GM18507 (cell line): ENCODE measurements at regions not wholly inside any gene's neighbourhood (a gene's known extent, or its start where the extent isn't known, plus 50 kb on each side); places are given as distances from the start of the nearest gene placed in this dataset.
"Not testable (repeated sequence)": the region's sequence is repeated elsewhere in the genome, so short reads cannot be mapped to it uniquely, and the experiment has no call there.

Experiments used
- DNase-seq: peaks from one replicate; pipeline ENCODE4 v3.0.0; 2011; ENCODE audit warnings: low read depth; ENCODE audit not compliant: insufficient read length; ENCODE audit errors: extremely low spot score
- FAIRE-seq: peaks from 2 replicates; lab custom pipeline; 2011; peaks lifted over from hg19 to GRCh38; lab: Jason Lieb, UNC

DNA sequence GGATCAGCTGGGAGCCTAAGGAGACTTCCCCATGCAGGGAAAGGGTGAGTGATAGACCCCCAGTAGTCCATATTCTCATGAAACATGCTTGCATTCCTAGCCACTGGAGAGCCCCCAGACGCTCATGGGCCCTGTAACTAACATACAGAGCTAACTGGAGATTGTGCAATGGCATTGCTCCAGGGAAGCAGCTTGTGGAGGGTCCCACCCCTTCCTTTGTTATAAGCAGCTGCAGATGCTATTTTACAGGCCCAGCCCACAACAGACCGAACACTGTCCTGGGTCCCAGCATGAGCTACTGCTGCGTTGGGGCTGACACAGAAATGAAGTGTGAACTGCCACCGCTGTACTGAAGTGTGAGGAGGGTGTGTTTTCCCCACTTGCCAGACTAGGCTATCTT, 1465.7 kb upstream of the DIAPH2 start:
- no peak for DNase-seq
- FAIRE-seq, result no peak

- FAIRE-seq, result no peak
These were observed 1436.3 kb upstream of the DIAPH2 start for GRCh38 chrX:95248386-95248785.

DNA sequence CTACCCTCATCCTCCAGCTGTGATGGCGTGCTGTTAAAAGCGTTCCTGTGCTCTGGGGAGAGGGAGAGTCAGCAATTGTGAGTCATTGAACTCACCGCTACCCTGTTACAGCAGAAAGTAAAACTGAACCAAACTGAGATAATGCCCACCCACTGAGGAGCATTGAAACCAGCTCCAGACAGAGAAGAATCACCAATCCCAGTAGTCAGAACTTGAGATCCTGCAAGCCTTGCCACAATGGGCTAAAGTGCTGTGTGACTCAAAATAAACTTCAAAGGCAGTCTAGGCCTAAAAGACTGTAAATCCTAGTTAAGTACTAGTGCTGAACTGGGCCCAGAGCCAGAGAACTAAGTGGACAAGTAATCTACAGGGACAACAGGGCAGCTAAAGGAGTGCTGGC, 1394.2 kb upstream of the DIAPH2 start:
- FAIRE-seq, result no peak
- DNase-seq, result no peak

More at GRCh38 chrX:95248386-95248785, 1436.3 kb upstream of the DIAPH2 start:
- DNase-seq, result no peak

DNA sequence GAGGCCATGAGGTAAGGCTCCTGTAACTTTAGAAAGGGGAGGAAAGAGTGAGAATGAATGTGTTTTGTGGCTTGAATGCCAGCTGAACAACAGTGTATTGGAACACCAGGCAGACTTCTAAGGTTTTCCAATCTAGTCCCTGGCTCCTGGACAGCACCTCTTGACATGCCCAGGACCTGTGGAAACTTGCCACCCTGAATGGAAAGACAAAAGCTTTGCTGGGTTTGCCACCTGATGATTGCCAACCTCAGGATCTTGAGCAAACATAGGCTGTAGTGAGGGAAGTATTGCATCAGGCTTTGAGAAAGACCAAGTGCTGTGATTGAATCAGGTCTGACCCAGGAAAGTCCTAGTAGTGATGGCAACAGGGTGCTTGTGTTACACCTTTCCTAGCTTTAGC, 1393.1 kb upstream of the DIAPH2 start:
- FAIRE-seq (no peak), DNase-seq (no peak)

GRCh38 chrX:95318882-95319281, 1365.8 kb upstream of the DIAPH2 start:
- FAIRE-seq, result no peak
- no peak for DNase-seq

GRCh38 chrX:95325185-95325584, 1359.5 kb upstream of the DIAPH2 start:
- FAIRE-seq (no peak), DNase-seq (no peak)

DNA sequence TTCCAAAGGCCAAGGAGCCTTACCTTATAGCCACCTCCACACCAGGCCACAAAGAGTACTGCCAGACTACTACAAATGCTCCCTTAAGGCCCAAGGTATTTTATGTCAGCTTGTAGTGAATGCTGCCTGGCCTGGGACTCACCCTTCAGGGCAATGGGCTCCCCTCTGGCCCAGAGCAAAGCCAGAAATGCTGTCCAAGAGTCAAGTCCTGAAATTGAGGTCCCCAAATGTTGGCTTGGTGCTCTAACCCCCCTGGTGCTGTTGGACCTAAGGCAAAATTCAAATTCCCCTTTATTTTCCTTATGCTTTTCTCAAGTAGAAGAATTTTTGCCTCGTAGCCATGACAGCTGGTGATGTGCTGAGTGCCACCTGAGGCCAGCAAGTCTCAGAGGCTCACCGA, 1354.3 kb upstream of the DIAPH2 start:
- DNase-seq (no peak), FAIRE-seq (no peak)

GRCh38 chrX:95332530-95332929, 1352.1 kb upstream of the DIAPH2 start:
- FAIRE-seq, result no peak
- DNase-seq, result no peak

- no peak for FAIRE-seq
These were observed 1337.8 kb upstream of the DIAPH2 start for GRCh38 chrX:95346856-95347255.

GRCh38 chrX:95350774-95351488, 1333.7 kb upstream of the DIAPH2 start:
- no peak for FAIRE-seq
- no peak for DNase-seq

More at GRCh38 chrX:95346856-95347255, 1337.8 kb upstream of the DIAPH2 start:
- DNase-seq, result no peak

- FAIRE-seq (no peak), DNase-seq (no peak)
These were observed 1317.4 kb upstream of the DIAPH2 start for GRCh38 chrX:95367286-95367685.

GRCh38 chrX:95382799-95383198, 1301.8 kb upstream of the DIAPH2 start:
- FAIRE-seq, result no peak

DNA sequence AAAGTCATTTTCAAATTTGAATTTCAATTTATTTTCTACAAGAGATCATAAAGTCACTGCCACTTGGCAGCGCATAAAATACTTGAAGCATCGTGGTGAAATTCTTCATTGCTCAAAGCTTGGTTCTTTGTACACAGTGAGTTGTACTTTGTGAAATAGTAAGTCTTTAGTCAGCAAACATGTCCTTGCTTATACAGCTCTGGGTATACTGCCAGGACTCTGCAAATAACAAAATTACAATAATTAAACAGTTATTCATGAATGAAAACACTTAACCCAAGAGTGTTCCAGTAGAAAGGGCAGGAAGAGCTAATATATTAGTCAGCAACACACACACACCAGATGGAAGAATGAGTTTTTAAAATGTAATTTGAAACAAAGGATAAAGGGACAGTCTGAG, 1300.9 kb upstream of the DIAPH2 start:
- DNase-seq (no peak), FAIRE-seq (no peak)

More at GRCh38 chrX:95382799-95383198, 1301.8 kb upstream of the DIAPH2 start:
- DNase-seq, result no peak

- FAIRE-seq, result no peak
- no peak for DNase-seq
These were observed 1257.3 kb upstream of the DIAPH2 start for GRCh38 chrX:95427389-95427788.

DNA sequence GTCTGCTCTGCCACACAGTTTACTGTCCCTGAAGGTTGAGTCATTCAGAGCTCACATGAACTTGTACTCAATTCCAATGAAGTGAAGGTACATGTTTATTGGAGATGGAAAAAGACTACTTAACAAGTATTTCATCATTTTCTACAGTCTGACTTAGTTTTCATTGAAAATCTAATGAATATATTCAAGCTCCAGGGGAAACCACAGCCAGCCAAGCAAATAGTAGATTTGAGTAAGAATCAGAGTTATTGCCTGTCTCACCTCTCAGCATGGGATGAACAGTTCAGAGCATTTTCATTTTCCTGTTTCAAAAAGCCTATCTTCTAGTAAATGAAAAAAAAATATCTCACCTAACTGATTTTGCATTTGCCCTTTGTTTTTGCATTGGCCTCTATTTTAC, 1249.4 kb upstream of the DIAPH2 start:
- FAIRE-seq (no peak), DNase-seq (no peak)

DNA sequence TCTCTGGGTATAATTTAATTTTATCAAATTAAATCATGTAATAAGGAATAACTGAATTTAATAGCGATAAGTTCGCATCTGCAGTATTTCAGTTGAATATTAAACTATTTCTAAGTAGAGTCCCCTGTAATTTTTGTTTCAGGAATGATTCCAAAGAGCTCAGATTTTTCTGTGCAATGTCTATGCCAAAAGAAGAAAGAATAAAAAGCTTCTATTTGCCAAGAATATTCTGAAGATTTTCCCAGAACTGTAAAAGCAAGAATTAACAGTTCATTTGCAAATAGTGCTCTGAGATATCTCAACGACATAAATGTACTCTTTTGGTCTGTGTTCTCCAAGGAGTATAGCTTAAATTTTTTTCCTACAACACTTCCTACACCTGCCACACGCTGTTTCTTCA, 1242.8 kb upstream of the DIAPH2 start:
- DNase-seq (no peak), FAIRE-seq (no peak)

GRCh38 chrX:95484781-95485180, 1199.9 kb upstream of the DIAPH2 start:
- no peak for FAIRE-seq
- no peak for DNase-seq

- FAIRE-seq (no peak), DNase-seq (no peak)
These were observed 1178.9 kb upstream of the DIAPH2 start for GRCh38 chrX:95505721-95506120.

DNA sequence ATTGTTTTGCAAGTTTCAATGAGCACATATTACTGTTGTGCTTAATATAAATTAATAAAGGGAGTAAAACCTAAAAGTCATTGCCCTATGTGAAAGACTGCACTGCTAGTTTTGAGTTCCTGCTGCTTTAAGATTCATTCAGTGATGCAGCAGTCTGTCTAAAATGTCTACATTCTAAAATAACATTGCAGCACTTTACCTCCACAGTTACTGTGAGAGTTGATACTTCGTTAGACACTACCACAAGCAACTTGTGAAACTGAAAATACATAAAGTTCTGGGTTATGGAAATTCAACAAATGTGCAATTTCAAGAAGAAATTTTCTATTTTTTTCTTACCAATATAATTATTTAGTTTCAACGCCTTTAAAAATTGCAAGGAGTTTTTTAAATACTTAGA, 1175.2 kb upstream of the DIAPH2 start:
- FAIRE-seq, result no peak
- no peak for DNase-seq

DNA sequence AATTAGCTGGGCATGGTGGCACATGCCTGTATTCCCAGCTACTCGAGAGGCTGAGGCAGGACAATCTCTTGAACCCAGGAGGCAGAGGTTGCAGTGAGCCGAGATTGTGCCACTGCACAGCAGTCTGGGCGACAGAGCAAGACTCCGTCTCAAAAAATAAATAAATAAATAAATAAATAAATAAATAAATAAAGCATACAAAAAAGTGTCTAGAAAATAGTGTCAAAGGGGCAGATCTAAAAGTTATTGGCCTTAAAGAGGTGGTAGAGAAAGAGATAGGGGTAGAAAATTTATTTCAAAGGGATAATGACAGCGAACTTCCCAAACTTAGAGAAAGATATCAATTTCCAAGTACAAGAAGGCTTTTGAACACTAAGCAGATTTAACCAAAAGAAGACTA, 1160.6 kb upstream of the DIAPH2 start:
- not testable (repeated sequence) for FAIRE-seq, DNase-seq

DNA sequence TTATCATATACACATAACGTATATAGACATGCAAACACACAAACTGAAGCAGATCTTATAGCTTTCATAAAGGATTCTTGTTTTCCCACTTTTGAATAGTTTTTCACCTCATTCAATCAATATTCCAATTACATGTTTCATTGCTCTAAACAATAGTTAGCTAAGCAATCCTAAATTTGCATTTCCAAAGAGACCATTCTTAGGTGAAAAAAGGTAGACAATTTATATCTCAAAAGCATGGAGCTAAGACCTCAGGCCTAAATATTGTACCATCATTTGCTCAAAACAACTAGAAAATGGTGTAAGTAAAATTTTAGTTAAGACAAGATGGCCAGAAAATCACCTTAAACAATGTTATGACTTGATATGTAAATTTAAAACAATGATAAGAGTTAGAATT, 1148.5 kb upstream of the DIAPH2 start:
- DNase-seq (no peak), FAIRE-seq (no peak)

DNA sequence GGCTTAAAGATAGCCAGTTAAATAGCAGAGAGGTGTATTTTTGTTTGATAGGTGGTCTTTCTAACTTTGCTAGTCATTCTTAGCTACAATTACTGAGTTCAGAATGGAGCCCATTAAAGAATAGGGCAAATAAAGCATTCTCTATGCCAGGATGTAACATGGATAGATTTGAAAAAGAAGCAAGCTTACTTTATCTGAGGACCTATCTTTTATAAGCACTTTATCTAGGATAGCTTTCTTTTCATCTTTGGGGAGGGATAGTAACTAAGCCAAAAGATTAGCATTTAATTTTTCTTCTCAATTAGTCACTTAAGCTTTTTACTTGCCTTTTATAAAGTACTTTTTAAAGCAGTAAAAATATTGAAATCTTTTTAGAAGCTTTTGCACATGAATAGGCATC, 1148.0 kb upstream of the DIAPH2 start:
- FAIRE-seq (no peak), DNase-seq (no peak)
